Stimulated activated CD4-positive, alpha-beta T cell treated with anti-CD3 and anti-CD28 coated beads, Interleukin-12 subunit alpha, Interleukin-12 subunit beta, amount 100 ng/mL, for 24 hours (primary cell): ENCODE measurements at regions not wholly inside any gene's neighbourhood (a gene's known extent, or its start where the extent isn't known, plus 50 kb on each side); places are given as distances from the start of the nearest gene placed in this dataset.

Experiments
- DNase-seq, 2 experiments: peaks; one replicate each; pipeline ENCODE4 v3.0.0-alpha.2; 2020; ENCODE audit warnings: low read depth in 2 of 2

- no peak for DNase-seq
Measured at GRCh38 chr5:96035796-96036195, 74.1 kb upstream of the ELL2 start.

DNA sequence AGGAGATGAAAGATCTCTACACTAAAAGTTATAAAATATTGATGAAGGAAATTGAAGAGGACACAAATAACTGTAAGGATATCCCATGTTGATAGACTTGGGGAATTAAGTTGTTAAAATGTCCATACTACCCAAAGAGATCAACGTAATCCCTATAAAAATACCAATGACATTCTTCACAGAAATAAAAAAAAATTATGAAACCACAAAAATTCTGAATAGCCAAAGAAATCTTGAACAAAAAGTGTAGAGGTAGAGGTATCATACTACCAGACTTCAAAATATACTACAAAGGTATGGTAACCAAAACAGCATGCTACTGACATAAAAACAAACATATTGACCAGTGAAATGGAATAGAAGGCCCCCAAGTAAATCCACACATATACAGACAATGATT lies 71.5 kb upstream of the ELL2 start:
- DNase-seq = no peak

DNA sequence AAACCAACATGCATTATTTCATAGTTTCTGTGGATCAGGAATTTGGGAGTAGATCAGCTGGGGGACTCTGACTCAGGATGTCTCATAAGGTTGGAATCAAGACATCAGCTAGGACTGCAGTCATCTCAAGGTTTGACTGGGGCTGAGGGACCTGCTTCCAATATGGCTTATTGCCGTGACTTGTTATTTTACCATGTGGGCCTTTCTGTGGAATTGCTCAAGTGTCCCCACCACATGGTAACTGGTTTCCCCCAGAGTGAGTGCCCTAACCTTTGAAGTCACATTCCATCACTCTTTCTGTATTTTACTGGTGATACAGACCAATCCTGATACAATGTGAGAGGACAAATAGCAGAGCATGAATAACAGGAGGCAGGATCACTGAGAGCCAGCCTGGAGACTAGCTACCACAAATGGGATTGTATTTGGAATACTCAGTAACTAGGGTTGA lies 70.2 kb upstream of the ELL2 start:
- DNase-seq = no peak

DNA sequence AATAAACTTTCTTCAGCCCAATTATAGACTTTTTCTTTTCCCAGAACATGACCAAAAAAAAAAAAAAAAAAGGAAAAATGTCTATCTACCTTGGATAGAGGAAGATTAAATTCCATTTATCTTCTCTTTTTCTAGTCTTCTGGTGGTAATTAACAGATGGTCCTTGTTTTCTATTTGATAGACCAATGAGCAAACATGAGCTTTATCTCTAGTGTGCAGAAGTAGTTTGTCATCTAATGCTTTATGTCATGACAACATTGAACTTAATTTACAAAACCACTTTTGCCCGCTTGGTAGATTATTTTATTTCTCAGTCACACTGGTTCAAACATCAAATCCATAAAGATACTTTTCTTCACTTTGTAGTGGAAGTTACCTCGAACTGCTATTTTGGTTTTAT lies 69.5 kb upstream of the ELL2 start:
- DNase-seq = no peak

GRCh38 chr5:96026406-96027041 lies 64.9 kb upstream of the ELL2 start:
- DNase-seq = no peak

- DNase-seq = no peak
Measured at GRCh38 chr5:96024683-96025475, 63.2 kb upstream of the ELL2 start.

DNA sequence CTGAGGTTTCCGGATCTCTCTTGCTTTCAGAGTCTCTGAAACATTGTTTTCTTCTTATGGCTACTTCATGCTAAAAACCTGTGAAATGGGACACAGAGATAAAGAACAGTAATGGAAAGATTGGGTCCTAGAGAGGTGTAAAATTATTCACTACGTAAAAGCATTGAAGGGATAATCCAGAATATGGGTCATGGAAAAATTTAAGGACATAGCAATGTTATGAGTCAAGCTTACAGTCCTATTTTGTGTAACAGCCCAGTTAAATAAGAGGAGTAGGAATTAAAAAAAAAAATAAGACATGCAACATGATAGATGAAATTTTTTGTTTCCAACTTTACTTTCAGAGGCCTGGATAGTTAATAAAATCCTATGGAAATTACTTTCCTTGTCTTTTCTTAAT lies 61.9 kb upstream of the ELL2 start:
- DNase-seq = no peak

GRCh38 chr5:96022971-96023370 lies 61.3 kb upstream of the ELL2 start:
- DNase-seq = no peak

DNA sequence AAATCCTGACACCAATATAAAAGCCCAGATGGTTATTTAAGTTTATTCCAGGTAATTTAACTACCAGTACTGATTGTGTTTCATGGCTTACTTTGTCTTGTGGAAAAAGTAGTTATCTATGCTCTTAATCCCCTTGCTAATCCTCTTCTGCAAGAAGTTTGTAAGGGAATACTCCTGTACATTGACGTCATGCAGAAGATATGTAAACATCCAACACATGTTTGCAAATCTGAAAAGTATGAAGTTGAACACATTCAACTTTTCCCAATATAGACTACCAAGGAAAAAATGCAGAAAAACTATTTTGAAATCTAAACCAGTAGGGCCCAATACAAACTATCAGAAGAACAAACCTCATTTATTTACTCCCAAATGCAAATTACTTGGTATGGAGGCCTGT lies 56.3 kb upstream of the ELL2 start:
- no peak for DNase-seq

GRCh38 chr5:96016216-96016615 lies 54.6 kb upstream of the ELL2 start:
- DNase-seq = no peak

DNA sequence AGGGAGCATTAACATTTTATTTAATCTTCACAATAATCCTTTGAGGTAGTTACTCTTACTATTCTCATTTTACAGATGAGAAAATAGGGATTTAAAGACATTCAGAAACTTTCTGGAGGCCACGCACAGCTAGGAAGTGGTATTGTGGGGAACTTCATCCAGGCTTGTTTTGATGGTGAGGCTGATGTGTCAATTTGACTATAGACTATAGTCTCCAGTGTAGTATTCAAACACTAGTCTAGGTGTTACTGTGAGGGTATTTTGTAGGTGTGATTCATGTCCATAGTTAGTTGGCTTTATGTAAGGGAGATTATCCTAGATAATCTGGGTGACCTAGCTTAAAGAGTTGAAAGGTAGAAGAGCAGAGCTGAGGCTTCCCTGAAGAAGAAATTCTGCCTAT lies 54.1 kb upstream of the ELL2 start:
- no peak for DNase-seq

DNA sequence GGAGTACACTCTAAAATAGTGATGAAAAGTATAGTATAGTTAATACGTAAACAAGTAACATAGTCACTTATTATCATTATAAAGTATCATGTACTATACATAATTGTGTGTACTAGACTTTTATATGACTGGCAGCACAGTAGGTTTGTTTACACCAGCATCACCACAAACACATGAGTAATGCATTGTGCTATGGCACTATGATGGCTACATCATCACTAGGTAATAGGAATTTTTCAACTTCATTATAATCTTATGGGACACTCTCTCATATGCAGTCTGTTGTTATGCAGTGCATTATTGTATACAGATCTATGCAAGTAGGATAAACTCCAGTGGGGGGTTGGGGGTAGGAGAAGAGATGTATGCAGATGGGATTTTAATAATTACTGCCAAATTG lies 52.7 kb upstream of the ELL2 start:
- DNase-seq = no peak

DNA sequence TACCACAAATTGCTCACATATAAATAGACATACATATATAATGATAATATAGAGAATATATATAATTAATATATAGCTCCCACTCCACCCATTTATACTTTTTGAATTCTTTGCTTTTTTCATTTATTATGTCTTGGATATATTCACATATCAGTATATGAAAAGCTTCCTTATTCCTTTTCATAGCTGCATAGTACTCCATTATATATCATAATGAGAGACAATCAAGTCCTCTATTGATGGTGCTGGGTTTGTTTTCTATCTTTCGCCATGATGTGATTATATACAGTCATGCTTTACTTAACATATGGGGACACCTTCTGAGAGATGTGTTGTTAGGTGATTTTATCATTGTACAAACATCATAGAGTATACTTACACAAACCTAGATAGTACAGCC lies 51.6 kb upstream of the ELL2 start:
- no peak for DNase-seq

DNA sequence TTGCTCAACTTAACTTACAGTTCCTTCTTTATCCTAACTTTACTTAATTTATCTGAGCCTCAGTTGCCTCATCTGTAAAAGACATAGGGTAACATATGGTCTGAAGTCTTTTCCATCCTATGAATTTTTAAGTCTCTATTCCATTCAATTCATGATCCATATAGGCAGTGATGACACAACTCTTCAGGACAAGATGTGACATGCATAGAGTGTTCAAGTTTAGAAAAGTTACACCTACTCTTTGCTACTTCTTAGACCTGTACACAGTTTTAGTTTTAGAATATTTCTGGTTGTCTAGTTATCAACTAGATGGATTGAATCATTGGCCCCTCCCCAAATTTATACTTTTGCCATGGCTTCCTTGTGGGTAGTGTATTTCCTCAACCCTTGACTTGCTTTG lies 50.7 kb upstream of the ELL2 start:
- DNase-seq = no peak
